ENCODE measurements at regions not wholly inside any gene's neighbourhood (a gene's known extent, or its start where the extent isn't known, plus 50 kb on each side); places are given as distances from the start of the nearest gene placed in this dataset.

DNA sequence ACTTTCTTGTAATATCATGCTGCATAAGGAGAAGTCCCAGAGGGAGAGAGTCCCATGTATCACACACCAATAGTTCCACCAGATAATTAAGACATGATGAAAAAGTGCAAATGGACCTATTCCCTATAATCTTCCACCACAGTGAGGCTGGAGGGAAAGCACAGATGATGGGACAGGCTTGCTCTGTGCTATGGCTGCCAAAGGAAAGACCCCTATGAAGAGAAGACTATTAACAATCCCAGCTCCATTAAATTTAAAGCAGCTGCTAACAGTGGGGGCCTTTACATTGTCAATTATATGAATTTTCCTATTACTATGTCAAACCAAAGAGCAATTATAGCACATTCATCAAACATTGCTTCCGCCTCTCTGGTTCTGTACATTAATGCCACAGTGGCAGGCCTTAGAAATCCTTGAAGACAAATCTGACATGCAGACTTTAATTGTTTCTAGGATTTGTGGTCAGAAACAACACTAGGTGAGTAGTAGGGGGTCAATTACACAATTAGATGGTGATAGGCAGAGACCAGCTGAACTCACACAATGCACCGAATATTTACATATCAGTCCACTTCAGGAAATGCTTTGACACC lies 551.3 kb downstream of the TLE1 start:
- TF ChIP-seq, protein P1, sequence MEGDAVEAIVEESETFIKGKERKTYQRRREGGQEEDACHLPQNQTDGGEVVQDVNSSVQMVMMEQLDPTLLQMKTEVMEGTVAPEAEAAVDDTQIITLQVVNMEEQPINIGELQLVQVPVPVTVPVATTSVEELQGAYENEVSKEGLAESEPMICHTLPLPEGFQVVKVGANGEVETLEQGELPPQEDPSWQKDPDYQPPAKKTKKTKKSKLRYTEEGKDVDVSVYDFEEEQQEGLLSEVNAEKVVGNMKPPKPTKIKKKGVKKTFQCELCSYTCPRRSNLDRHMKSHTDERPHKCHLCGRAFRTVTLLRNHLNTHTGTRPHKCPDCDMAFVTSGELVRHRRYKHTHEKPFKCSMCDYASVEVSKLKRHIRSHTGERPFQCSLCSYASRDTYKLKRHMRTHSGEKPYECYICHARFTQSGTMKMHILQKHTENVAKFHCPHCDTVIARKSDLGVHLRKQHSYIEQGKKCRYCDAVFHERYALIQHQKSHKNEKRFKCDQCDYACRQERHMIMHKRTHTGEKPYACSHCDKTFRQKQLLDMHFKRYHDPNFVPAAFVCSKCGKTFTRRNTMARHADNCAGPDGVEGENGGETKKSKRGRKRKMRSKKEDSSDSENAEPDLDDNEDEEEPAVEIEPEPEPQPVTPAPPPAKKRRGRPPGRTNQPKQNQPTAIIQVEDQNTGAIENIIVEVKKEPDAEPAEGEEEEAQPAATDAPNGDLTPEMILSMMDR (IDR thresholded peaks at IDR 0.05; ENCODE audit: low read depth, low read length), result no peak
- TF ChIP-seq POLR2A (IDR thresholded peaks at IDR 0.05; ENCODE audit: extremely low read depth, insufficient read length) (no peak), MYC (IDR thresholded peaks at IDR 0.05; ENCODE audit: low read depth, low read length) (no peak), MAX (IDR thresholded peaks at IDR 0.05; ENCODE audit: low read depth, low read length) (no peak)
- no peak overlapping the region for H3K4me3 ChIP-seq (ENCODE audit: low read depth, low read length)

GRCh38 chr9:81132796-81133195 lies 556.6 kb downstream of the TLE1 start:
- no peak overlapping the region for H3K4me3 ChIP-seq (ENCODE audit: low read depth, low read length)
- no peak for DNase-seq (ENCODE audit: low read depth)
- no peak for TF ChIP-seq POLR2A (IDR thresholded peaks at IDR 0.05; ENCODE audit: extremely low read depth, insufficient read length)
- TF ChIP-seq, protein P1 (IDR thresholded peaks at IDR 0.05; ENCODE audit: low read depth, low read length), result no peak
- TF ChIP-seq MYC (IDR thresholded peaks at IDR 0.05; ENCODE audit: low read depth, low read length), result no peak
- TF ChIP-seq MAX (IDR thresholded peaks at IDR 0.05; ENCODE audit: low read depth, low read length), result no peak

More for the DNA sequence above, 551.3 kb downstream of the TLE1 start:
- no peak for DNase-seq (ENCODE audit: low read depth)

DNA sequence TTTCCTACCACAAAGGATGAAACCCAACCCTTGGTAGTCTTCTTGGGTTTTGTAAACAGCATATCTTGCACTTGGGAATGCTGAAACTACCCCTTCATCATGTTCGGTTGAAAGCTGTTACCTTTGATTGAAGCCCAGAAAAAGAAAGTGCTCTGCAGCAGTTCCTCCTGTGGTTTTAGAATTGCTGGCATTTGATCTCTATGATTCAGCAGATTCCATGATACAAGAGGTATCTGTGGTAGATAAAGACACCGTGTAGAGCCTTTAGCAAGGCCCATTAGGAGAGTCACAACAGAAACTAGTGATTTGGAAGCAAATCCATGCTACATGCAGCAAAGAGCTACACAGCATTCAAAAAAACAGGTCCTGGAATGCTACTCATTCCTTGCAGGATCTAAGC lies 557.0 kb downstream of the TLE1 start:
- TF ChIP-seq, protein P1 (IDR thresholded peaks at IDR 0.05; ENCODE audit: low read depth, low read length), result no peak
- TF ChIP-seq MAX (IDR thresholded peaks at IDR 0.05; ENCODE audit: low read depth, low read length) (no peak), POLR2A (IDR thresholded peaks at IDR 0.05; ENCODE audit: extremely low read depth, insufficient read length) (no peak), MYC (IDR thresholded peaks at IDR 0.05; ENCODE audit: low read depth, low read length) (no peak)
- peak; percentile 68 for DNase-seq (ENCODE audit: low read depth)
- H3K4me3 ChIP-seq (ENCODE audit: low read depth, low read length), result no peak overlapping the region

- H3K4me3 ChIP-seq (ENCODE audit: low read depth, low read length), result no peak overlapping the region
- DNase-seq (ENCODE audit: low read depth), result no peak
- TF ChIP-seq POLR2A (IDR thresholded peaks at IDR 0.05; ENCODE audit: extremely low read depth, insufficient read length) (no peak), MYC (IDR thresholded peaks at IDR 0.05; ENCODE audit: low read depth, low read length) (no peak), MAX (IDR thresholded peaks at IDR 0.05; ENCODE audit: low read depth, low read length) (no peak)
- TF ChIP-seq, protein P1 (IDR thresholded peaks at IDR 0.05; ENCODE audit: low read depth, low read length), result no peak
Measured at GRCh38 chr9:81128701-81129100, 560.6 kb downstream of the TLE1 start.

DNA sequence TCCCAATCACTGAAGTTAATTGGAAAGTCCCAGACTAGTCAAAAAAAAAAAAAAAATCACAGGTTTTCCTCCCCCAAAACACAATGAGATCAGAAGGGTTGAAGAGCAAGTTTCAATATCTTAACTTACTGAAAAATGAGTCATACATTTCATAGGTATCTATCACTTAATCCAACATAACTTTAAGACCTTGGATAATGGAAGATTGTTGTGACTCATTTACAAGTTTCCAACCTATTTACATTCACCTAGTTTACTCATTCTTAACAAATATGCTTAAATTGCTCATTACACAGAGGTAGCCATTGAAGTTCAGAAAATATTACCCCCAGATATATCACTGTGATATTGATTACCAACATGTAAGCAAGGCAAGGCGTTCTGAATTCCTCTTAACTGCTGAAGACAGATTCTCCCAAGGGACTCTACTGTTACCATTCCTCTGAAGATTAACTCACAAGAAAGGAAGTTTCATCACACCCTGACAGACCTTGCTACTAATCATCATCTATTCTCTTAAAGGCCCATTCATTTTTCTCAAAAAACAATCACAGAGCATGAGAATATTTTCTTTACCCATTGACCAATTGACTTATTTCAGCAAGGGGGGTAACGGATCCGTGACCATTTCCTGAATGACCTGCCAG lies 563.8 kb downstream of the TLE1 start:
- peak; percentile 88 for DNase-seq (ENCODE audit: low read depth)
- H3K4me3 ChIP-seq (ENCODE audit: low read depth, low read length), result no peak overlapping the region
- TF ChIP-seq MYC (IDR thresholded peaks at IDR 0.05; ENCODE audit: low read depth, low read length) (no peak), MAX (IDR thresholded peaks at IDR 0.05; ENCODE audit: low read depth, low read length) (no peak), POLR2A (IDR thresholded peaks at IDR 0.05; ENCODE audit: extremely low read depth, insufficient read length) (no peak)
- TF ChIP-seq, protein P1 (IDR thresholded peaks at IDR 0.05; ENCODE audit: low read depth, low read length), result no peak
